ENCODE measurements at regions not wholly inside any gene's neighbourhood (a gene's known extent, or its start where the extent isn't known, plus 50 kb on each side); places are given as distances from the start of the nearest gene placed in this dataset.

- Histone ChIP-seq H3K9me1 (ENCODE audit: control insufficient read depth, extremely low read depth, insufficient read depth, low read length) (no peaks in the 10 kb centered on the region), H3K36me3 (ENCODE audit: control insufficient read depth in 2 of 2, extremely low read depth in 1 of 2, insufficient read depth in 2 of 2, low read length in 2 of 2) (no peaks in the 10 kb centered on the region), H3K9me3 (ENCODE audit: control insufficient read depth, low read depth, low read length) (no peaks in the 10 kb centered on the region), H3K4me1 (ENCODE audit: control insufficient read depth, extremely low read depth, insufficient read depth, low read length) (peaks cover 6% of the 10 kb centered on the region), H3K9ac (ENCODE audit: control insufficient read depth, extremely low read depth, insufficient read depth, low read length) (no peak overlapping the region), H3K27ac (ENCODE audit: control insufficient read depth, insufficient read depth, low read length) (no peak overlapping the region), H2AFZ (ENCODE audit: control insufficient read depth, low read length) (no peak overlapping the region), H3K4me3 (ENCODE audit: control insufficient read depth in 2 of 3, extremely low read depth in 1 of 3, insufficient read depth in 2 of 3, low read depth in 1 of 3, low read length in 3 of 3) (no peak overlapping the region), H4K20me1 (ENCODE audit: control insufficient read depth, extremely low read depth, insufficient read depth, low read length) (no peaks in the 10 kb centered on the region), H3K27me3 (ENCODE audit: control insufficient read depth, extremely low read depth, insufficient read depth, low read length) (no peaks in the 10 kb centered on the region), H3K79me2 (ENCODE audit: control insufficient read depth, insufficient read depth, low read length) (no peaks in the 10 kb centered on the region), H3K4me2 (ENCODE audit: control insufficient read depth, extremely low read depth, insufficient read depth, low read depth, low read length) (no peak overlapping the region)
- FAIRE-seq: no peak
- dilution Hi-C loops (cut with MboI; ENCODE audit: extremely low pct_ligation_motif_present, low sequenced_read_pairs): no loop called here
- DNase-seq (ENCODE audit: low read depth, low spot score): no peak
- TF ChIP-seq CTCF (optimal IDR thresholded peaks at IDR 0.05 in 1 of 3, IDR thresholded peaks at IDR 0.05 in 1 of 3, conservative IDR thresholded peaks at IDR 0.05 in 1 of 3; ENCODE audit: extremely low read depth in 1 of 3, insufficient read depth in 2 of 3, low read length in 3 of 3) (no peak), EZH2 (IDR thresholded peaks at IDR 0.05; ENCODE audit: low read length) (no peak)
Observed at GRCh38 chr3:70740071-70740470, 427.6 kb upstream of the MDFIC2 start.

GRCh38 chr3:70738291-70738681 is 425.8 kb upstream of the MDFIC2 start:
- Histone ChIP-seq H3K9me3 (ENCODE audit: control insufficient read depth, low read depth, low read length) (no peaks in the 10 kb centered on the region), H3K36me3 (ENCODE audit: control insufficient read depth in 2 of 2, extremely low read depth in 1 of 2, insufficient read depth in 2 of 2, low read length in 2 of 2) (no peaks in the 10 kb centered on the region), H3K79me2 (ENCODE audit: control insufficient read depth, insufficient read depth, low read length) (no peaks in the 10 kb centered on the region), H3K27me3 (ENCODE audit: control insufficient read depth, extremely low read depth, insufficient read depth, low read length) (no peaks in the 10 kb centered on the region), H3K4me2 (ENCODE audit: control insufficient read depth, extremely low read depth, insufficient read depth, low read depth, low read length) (no peak overlapping the region), H3K9me1 (ENCODE audit: control insufficient read depth, extremely low read depth, insufficient read depth, low read length) (no peaks in the 10 kb centered on the region), H3K4me3 (ENCODE audit: control insufficient read depth in 2 of 3, extremely low read depth in 1 of 3, insufficient read depth in 2 of 3, low read depth in 1 of 3, low read length in 3 of 3) (no peak overlapping the region), H3K4me1 (ENCODE audit: control insufficient read depth, extremely low read depth, insufficient read depth, low read length) (peaks cover 6% of the 10 kb centered on the region), H2AFZ (ENCODE audit: control insufficient read depth, low read length) (no peak overlapping the region), H4K20me1 (ENCODE audit: control insufficient read depth, extremely low read depth, insufficient read depth, low read length) (no peaks in the 10 kb centered on the region), H3K27ac (ENCODE audit: control insufficient read depth, insufficient read depth, low read length) (no peak overlapping the region), H3K9ac (ENCODE audit: control insufficient read depth, extremely low read depth, insufficient read depth, low read length) (no peak overlapping the region)
- dilution Hi-C loops (cut with MboI; ENCODE audit: extremely low pct_ligation_motif_present, low sequenced_read_pairs): no loop called here
- TF ChIP-seq CTCF (optimal IDR thresholded peaks at IDR 0.05 in 1 of 3, IDR thresholded peaks at IDR 0.05 in 1 of 3, conservative IDR thresholded peaks at IDR 0.05 in 1 of 3; ENCODE audit: extremely low read depth in 1 of 3, insufficient read depth in 2 of 3, low read length in 3 of 3): no peak
- TF ChIP-seq EZH2 (IDR thresholded peaks at IDR 0.05; ENCODE audit: low read length): no peak
- FAIRE-seq (no peak), DNase-seq (ENCODE audit: low read depth, low spot score) (no peak)
